ENCODE measurements at regions not wholly inside any gene's neighbourhood (a gene's known extent, or its start where the extent isn't known, plus 50 kb on each side); places are given as distances from the start of the nearest gene placed in this dataset. TPM values are rescaled to one million over a fixed set of nuclear protein-coding genes. Genes with fewer than 3 reads are reported as not detected.

DNA sequence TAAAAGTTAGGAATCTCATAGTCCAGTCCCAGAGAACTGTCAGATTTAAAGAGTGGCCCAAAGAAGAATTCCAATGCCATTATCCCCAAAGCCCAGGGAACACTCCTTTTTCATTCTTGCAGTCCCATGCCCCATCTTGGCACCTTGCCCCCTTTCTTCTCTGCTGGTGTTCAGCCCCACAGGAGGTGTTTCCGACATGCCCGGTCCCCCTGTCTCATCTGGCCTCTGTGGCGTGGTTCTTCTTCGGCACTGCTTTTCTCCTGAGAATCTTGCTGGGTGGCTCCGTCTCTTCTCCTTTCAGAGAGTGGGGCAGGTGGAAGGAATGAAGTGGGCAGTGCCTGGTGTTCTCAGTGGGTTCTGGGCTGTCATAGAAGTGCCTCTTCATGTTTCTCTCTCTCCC, 64.7 kb downstream of the VCPKMT start:
- Histone ChIP-seq H3K4me1 (ENCODE audit: insufficient read depth) (no peaks in the 10 kb centered on the region), H3K4me3 (ENCODE audit: low read depth, low read length) (no peak overlapping the region), H3K36me3 (ENCODE audit: insufficient read depth) (no peaks in the 10 kb centered on the region), H3K27ac (ENCODE audit: low read depth) (no peak overlapping the region)
- DNase-seq (ENCODE audit: extremely low spot score) = no peak
- WGBS = 97% methylated on average over 5 of the region's 5 CpGs

GRCh38 chr14:50052517-50052916, 63.9 kb downstream of the VCPKMT start:
- Histone ChIP-seq H3K27ac (ENCODE audit: low read depth) (no peak overlapping the region), H3K4me1 (ENCODE audit: insufficient read depth) (no peaks in the 10 kb centered on the region), H3K36me3 (ENCODE audit: insufficient read depth) (no peaks in the 10 kb centered on the region), H3K4me3 (ENCODE audit: low read depth, low read length) (no peak overlapping the region)
- WGBS = 95% methylated on average over 11 of the region's 11 CpGs
- DNase-seq (ENCODE audit: extremely low spot score) = no peak

DNA sequence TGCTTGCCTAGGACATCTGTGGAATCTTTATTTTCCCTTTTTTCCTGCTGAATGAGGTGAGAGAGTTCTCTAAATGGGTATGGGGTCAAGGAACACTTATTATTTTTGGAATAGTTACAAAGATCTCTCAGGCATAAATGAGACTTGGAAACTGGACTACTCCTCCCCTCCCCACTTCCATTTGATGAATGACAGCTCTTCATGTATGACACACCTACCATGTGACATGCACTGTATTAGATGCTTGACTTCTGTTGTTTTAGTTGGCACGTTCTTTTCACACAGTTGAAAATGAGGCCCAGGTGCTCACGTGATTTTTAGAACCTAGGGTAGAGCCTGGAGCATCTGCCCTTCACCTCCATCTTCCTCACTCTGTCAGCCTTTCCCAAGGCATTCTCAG, 62.4 kb downstream of the VCPKMT start:
- 93% methylated on average over 2 of the region's 2 CpGs for WGBS

GRCh38 chr14:50055461-50056228, 60.7 kb downstream of the VCPKMT start:
- Histone ChIP-seq H3K4me3 (ENCODE audit: low read depth, low read length) (no peak overlapping the region), H3K36me3 (ENCODE audit: insufficient read depth) (no peaks in the 10 kb centered on the region), H3K27ac (ENCODE audit: low read depth) (no peak overlapping the region), H3K4me1 (ENCODE audit: insufficient read depth) (no peaks in the 10 kb centered on the region)
- no peak for DNase-seq (ENCODE audit: extremely low spot score)
- WGBS = 78% methylated on average over 14 of the region's 14 CpGs

More for the DNA sequence above, 62.4 kb downstream of the VCPKMT start:
- H3K4me3 ChIP-seq (ENCODE audit: low read depth, low read length) = no peak overlapping the region
- no peaks in the 10 kb centered on the region for H3K4me1 ChIP-seq (ENCODE audit: insufficient read depth)
- no peak for DNase-seq (ENCODE audit: extremely low spot score)
- H3K27ac ChIP-seq (ENCODE audit: low read depth) = no peak overlapping the region
- H3K36me3 ChIP-seq (ENCODE audit: insufficient read depth) = no peaks in the 10 kb centered on the region

- H3K4me3 ChIP-seq (ENCODE audit: low read depth, low read length) = no peak overlapping the region
- H3K36me3 ChIP-seq (ENCODE audit: insufficient read depth) = no peaks in the 10 kb centered on the region
- no peaks in the 10 kb centered on the region for H3K4me1 ChIP-seq (ENCODE audit: insufficient read depth)
- no peak for DNase-seq (ENCODE audit: extremely low spot score)
- H3K27ac ChIP-seq (ENCODE audit: low read depth) = no peak overlapping the region
- WGBS = 77% methylated on average over 16 of the region's 16 CpGs
Measured at GRCh38 chr14:50056435-50056834, 59.9 kb downstream of the VCPKMT start.

DNA sequence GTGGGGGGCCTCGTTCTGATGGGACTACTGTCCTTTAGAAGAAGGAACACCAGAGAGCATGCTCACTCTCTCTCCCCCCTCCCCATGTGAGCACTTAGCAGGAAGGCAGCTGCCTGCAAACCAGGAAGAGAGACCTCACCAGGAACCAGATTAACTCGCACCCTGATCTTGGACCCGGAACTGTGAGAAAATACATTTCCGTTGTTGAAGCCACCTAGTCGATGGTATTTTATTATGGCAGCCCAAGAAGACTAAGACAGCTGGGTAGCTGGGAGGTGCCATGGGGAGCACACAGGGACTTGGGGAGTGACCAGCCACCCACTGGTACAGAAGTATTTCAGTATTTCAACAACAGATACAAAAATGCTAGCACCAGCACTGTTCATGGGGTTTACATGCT, 59.0 kb downstream of the VCPKMT start:
- peaks cover 2% of the 10 kb centered on the region for H3K4me1 ChIP-seq (ENCODE audit: insufficient read depth)
- no peak overlapping the region for H3K4me3 ChIP-seq (ENCODE audit: low read depth, low read length)
- no peak overlapping the region for H3K27ac ChIP-seq (ENCODE audit: low read depth)
- DNase-seq (ENCODE audit: extremely low spot score) = no peak
- 84% methylated on average over 5 of the region's 5 CpGs for WGBS
- H3K36me3 ChIP-seq (ENCODE audit: insufficient read depth) = no peaks in the 10 kb centered on the region

- H3K4me3 ChIP-seq (ENCODE audit: low read depth, low read length) = no peak overlapping the region
- H3K4me1 ChIP-seq (ENCODE audit: insufficient read depth) = peaks cover 2% of the 10 kb centered on the region
- no peaks in the 10 kb centered on the region for H3K36me3 ChIP-seq (ENCODE audit: insufficient read depth)
- 95% methylated on average over 1 of the region's 1 CpG for WGBS
- no peak for DNase-seq (ENCODE audit: extremely low spot score)
- H3K27ac ChIP-seq (ENCODE audit: low read depth) = no peak overlapping the region
Measured at GRCh38 chr14:50058113-50058512, 58.3 kb downstream of the VCPKMT start.

Small RNA genes lying in the stretch of these regions (small RNA-seq; reads per million reads assigned to genes)
- not detected for gene MIR6076

Measured in urinary bladder (tissue), 4 donors.